GM19240 (cell line): ENCODE measurements at regions not wholly inside any gene's neighbourhood (a gene's known extent, or its start where the extent isn't known, plus 50 kb on each side); places are given as distances from the start of the nearest gene placed in this dataset.

Experiments used
- DNase-seq: peaks from one replicate; pipeline ENCODE4 v3.0.0; 2011; ENCODE audit warnings: low spot score; ENCODE audit not compliant: insufficient read length

GRCh38 chr20:11234608-11235007 is 560.8 kb upstream of the JAG1 start:
- DNase-seq: no peak

- no peak for DNase-seq
Measured at GRCh38 chr20:11235058-11235457, 561.3 kb upstream of the JAG1 start.

DNA sequence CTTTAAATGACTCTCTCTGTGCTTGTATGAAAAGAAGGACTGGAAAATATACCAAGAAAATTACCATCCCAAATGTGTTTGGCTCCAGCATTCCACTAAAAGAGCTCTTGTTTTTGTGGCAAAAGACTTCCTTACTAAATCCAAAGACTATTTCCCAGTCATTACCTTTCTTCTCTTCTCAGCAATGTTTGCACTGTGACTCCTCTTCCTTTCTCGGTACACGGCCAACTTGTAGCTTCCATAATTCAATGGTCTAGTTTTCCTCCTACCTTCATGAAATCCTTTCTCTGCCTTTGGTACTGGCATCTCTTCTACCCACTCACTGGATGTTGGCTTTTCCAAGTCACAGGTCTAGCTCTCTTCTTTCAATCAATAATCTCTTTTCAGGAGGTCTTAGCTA is 568.5 kb upstream of the JAG1 start:
- DNase-seq: no peak

GRCh38 chr20:11245431-11245830 is 571.6 kb upstream of the JAG1 start:
- no peak for DNase-seq

GRCh38 chr20:11246251-11246775 is 572.5 kb upstream of the JAG1 start:
- no peak for DNase-seq

- DNase-seq: no peak
Measured at GRCh38 chr20:11247046-11248010, 573.5 kb upstream of the JAG1 start.

- no peak for DNase-seq
Measured at GRCh38 chr20:11248011-11248409, 574.2 kb upstream of the JAG1 start.

GRCh38 chr20:11248687-11249638 is 575.2 kb upstream of the JAG1 start:
- no peak for DNase-seq

DNA sequence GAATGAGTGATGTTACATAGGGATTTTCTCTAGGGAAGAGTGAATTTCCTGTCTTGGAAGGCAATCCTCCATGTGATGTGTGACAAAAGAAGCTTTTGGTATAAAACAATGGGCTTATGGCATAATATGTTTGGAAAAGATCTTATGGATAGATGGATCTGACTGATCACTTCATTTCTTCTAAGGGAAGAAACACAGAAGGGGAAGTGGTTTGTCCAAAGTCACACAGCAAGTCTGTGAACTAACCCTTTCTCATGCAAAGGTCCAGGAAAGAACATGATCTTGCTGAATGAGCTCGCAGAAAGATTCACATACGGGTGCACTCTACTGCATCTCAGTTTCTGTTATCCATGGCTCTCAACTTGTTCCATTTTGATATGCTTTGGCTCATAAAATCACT is 575.9 kb upstream of the JAG1 start:
- no peak for DNase-seq

DNA sequence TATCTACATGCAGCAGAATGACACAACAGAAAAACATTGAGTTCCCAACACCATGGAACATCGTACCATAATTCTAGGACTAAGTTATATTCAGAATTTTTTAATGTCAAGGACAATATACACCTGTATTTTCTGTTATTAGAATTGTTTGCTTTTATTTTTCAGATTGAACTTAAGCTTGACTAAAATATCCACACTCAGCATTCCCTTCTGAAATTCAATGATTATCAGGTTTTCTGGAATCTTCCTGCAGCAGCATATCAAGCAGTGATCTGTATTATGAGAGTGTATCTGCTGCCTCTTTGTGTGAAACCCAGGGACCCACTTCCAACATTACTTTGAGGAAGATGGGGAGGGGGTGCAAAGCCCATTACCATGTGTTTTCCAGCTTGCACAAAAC is 578.6 kb upstream of the JAG1 start:
- no peak for DNase-seq

GRCh38 chr20:11255455-11255854 is 581.7 kb upstream of the JAG1 start:
- DNase-seq: no peak

DNA sequence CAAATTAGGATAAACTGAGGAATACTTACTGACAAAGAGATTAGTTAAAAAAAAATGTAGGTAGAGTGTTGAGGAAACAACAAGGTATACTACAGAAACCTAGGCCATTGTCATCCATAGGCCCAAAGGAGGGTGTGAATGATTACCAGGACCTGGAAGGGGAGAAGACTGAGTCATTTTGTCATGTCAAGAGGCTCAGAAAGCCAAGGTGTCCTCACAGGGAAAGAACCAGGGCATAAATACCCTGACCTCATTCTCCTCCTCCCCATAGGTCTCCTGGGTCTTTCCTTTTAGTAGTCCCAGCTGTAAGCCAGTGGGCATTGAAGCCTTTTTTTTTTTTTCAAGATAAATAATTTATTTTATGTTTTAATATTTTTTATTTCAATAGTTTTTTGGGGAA is 582.1 kb upstream of the JAG1 start:
- DNase-seq: no peak

- DNase-seq: no peak
Measured at GRCh38 chr20:11260611-11261010, 586.8 kb upstream of the JAG1 start.

- DNase-seq: no peak
Measured at GRCh38 chr20:11261533-11262000, 587.8 kb upstream of the JAG1 start.

GRCh38 chr20:11266571-11266970 is 592.8 kb upstream of the JAG1 start:
- DNase-seq: no peak

- no peak for DNase-seq
Measured at GRCh38 chr20:11267131-11267761, 593.4 kb upstream of the JAG1 start.

GRCh38 chr20:11267762-11268335 is 594.0 kb upstream of the JAG1 start:
- no peak for DNase-seq

DNA sequence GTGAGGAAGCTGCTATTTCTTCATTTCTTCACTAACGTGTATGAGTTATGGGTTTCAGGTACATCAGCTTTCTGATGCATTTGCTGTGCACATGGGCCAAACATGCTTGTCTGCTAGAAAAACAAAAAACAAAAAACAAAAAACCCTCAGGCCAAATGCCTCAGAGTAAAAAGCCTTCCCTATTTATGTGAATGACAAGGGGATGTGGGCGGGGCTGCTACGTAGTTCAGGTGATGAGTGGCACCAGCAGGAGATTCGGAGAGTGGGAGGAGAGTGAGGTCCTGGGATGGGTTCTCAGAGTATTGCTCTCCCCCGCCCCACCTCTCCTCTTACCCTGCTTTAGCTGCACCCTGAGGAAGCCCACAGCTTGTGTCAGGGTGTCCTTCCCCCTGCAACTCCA is 596.8 kb upstream of the JAG1 start:
- no peak for DNase-seq

DNA sequence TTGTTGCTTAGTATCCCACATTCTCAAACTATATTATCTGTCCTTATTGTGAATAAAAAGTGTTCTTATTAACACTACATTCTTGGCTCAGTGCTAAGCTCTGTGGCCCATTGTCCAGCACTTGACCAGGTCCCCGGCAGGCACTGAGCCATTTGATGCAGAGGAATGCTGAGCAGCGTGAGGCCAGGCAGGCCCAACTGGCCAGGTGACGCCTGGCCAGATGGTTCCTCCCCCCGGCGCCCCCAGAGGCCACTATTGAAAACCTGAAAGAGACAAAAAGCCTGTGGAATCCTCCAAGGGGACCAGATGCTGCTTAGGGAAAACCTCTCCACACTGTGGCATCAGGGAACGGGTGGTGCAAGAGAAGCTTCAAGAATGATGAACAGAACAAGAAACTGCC is 597.5 kb upstream of the JAG1 start:
- no peak for DNase-seq

DNA sequence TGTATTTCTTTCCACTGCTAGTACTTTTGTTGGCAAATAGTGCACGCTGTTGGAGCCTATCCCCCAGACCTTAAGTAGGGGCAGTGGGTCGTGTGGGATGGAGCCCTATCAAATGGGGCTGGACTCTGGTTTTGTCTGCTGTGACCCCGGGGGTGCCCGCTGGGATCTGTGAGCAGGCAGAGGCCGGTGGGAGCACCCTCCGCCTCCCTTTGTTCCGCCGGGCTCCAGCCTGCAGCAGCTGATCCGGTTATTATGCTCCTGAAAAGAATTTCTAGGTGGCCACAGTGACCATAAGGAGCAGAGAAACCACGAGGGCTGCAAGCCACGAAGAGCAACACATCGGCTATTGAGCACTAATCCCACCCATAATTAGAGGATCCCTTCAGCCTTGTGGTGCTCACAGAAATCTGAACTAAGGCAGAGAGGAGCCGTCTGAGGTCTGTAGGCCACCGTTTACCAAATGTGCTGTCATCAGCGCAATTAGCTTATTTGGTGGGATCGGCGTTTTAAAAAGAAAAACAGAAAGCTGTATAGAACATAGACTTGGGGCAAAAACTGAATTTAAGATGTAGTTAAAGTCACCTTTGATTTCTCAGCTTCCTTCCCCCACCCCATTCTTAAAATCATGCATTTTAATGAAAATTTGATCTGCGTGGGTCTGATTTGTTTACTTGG is 598.3 kb upstream of the JAG1 start:
- no peak for DNase-seq
